Mesothelial cell of epicardium (in vitro differentiated cells): ENCODE measurements at regions not wholly inside any gene's neighbourhood (a gene's known extent, or its start where the extent isn't known, plus 50 kb on each side); places are given as distances from the start of the nearest gene placed in this dataset.
A peak's percentile ranks its signal among the peaks of the same experiment; 100 is the strongest.

Experiments used
- DNase-seq, 2 experiments: peaks; one replicate each; pipeline ENCODE4 v3.0.0; 2021; ENCODE audit warnings: low spot score in 2 of 2; ENCODE audit not compliant: unreplicated experiment in 2 of 2
- H3K27ac Mint-ChIP-seq: 2 replicates; pipeline ENCODE4 v1.8.0; 2021; ENCODE audit warnings: mixed read lengths
- H3K27me3 Mint-ChIP-seq: 2 replicates; pipeline ENCODE4 v1.8.0; 2021; ENCODE audit warnings: low read depth, mixed read lengths
- H3K36me3 Mint-ChIP-seq: 2 replicates; pipeline ENCODE4 v1.8.0; 2021; ENCODE audit warnings: mixed read lengths
- H3K4me1 Mint-ChIP-seq: 2 replicates; pipeline ENCODE4 v1.8.0; 2021; ENCODE audit warnings: mixed read lengths
- H3K4me3 Mint-ChIP-seq: 2 replicates; pipeline ENCODE4 v1.8.0; 2021; ENCODE audit warnings: mild to moderate bottlenecking, moderate library complexity, mixed read lengths
- H3K9me3 Mint-ChIP-seq: 2 replicates; pipeline ENCODE4 v1.8.0; 2021; ENCODE audit warnings: mixed read lengths
- CTCF ChIP-seq: fragments of 200-600 bp; sonication (generic); IDR thresholded peaks from one replicate; pipeline ENCODE4 v1.5.0; 2021; ENCODE audit warnings: antibody characterized with exemption; ENCODE audit not compliant: unreplicated experiment

GRCh38 chr20:50367739-50368375 lies 142.3 kb upstream of the PTPN1 start:
- H3K9me3 Mint-ChIP-seq, result peaks cover 4% of the 10 kb centered on the region
- no peak overlapping the region for H3K27ac Mint-ChIP-seq

GRCh38 chr20:50368386-50368785 lies 141.8 kb upstream of the PTPN1 start:
- DNase-seq, result no peak
- no peak overlapping the region for H3K4me3 Mint-ChIP-seq
- no peaks in the 10 kb centered on the region for H3K36me3 Mint-ChIP-seq
- H3K27ac Mint-ChIP-seq, result peak overlapping the region; percentile 27
- peaks cover 4% of the 10 kb centered on the region for H3K9me3 Mint-ChIP-seq
- TF ChIP-seq CTCF, result no peak
- no peaks in the 10 kb centered on the region for H3K27me3 Mint-ChIP-seq
- peaks cover 9% of the 10 kb centered on the region for H3K4me1 Mint-ChIP-seq

More at GRCh38 chr20:50367739-50368375, 142.3 kb upstream of the PTPN1 start:
- Mint-ChIP-seq H3K4me1 (peaks cover 8% of the 10 kb centered on the region), H3K27me3 (no peaks in the 10 kb centered on the region), H3K4me3 (no peak overlapping the region), H3K36me3 (no peaks in the 10 kb centered on the region)
- no peak for DNase-seq
- no peak for TF ChIP-seq CTCF

- peaks cover 9% of the 10 kb centered on the region for H3K4me1 Mint-ChIP-seq
- no peaks in the 10 kb centered on the region for H3K36me3 Mint-ChIP-seq
- peak overlapping the region; percentile 27 for H3K27ac Mint-ChIP-seq
- no peak for DNase-seq
- no peak for TF ChIP-seq CTCF
- peaks cover 4% of the 10 kb centered on the region for H3K9me3 Mint-ChIP-seq
- no peak overlapping the region for H3K4me3 Mint-ChIP-seq
- no peaks in the 10 kb centered on the region for H3K27me3 Mint-ChIP-seq
These were observed 141.4 kb upstream of the PTPN1 start for GRCh38 chr20:50368813-50369224.

GRCh38 chr20:50369225-50370035 lies 140.8 kb upstream of the PTPN1 start:
- TF ChIP-seq CTCF, result no peak
- H3K9me3 Mint-ChIP-seq, result peaks cover 4% of the 10 kb centered on the region
- no peaks in the 10 kb centered on the region for H3K36me3 Mint-ChIP-seq
- H3K4me1 Mint-ChIP-seq, result peaks cover 9% of the 10 kb centered on the region
- no peak overlapping the region for H3K27ac Mint-ChIP-seq
- DNase-seq, result no peak
- no peaks in the 10 kb centered on the region for H3K27me3 Mint-ChIP-seq
- H3K4me3 Mint-ChIP-seq, result no peak overlapping the region

- Mint-ChIP-seq H3K4me1 (peaks cover 9% of the 10 kb centered on the region), H3K27ac (no peak overlapping the region), H3K27me3 (no peaks in the 10 kb centered on the region), H3K36me3 (no peaks in the 10 kb centered on the region), H3K9me3 (peaks cover 4% of the 10 kb centered on the region), H3K4me3 (no peak overlapping the region)
- TF ChIP-seq CTCF, result no peak
- DNase-seq, result no peak
These were observed 140.1 kb upstream of the PTPN1 start for GRCh38 chr20:50370036-50370566.
